K562 (cell line): ENCODE measurements at regions not wholly inside any gene's neighbourhood (a gene's known extent, or its start where the extent isn't known, plus 50 kb on each side); places are given as distances from the start of the nearest gene placed in this dataset.

Experiments used
- ATAC-seq: fragments of 200-7000 bp; cut with Tn5 transposase; 3 replicates; pipeline ENCODE4 v1.9.1; 2020; ENCODE audit warnings: moderate library complexity
- BruUV-seq: library from RNA; stranded (reverse); fragments of 400-500 nt; replicated peaks from 2 replicates; lab custom pipeline; 2021; lab: Mats Ljungman, UMichigan
- CTCF ChIA-PET: fragments of 300-600 bp; formaldehyde crosslinking; extraction: SDS; loops from one replicate; lab custom pipeline; 2021; ENCODE audit warnings: low intra/inter-chr PET ratio; lab: Yijun Ruan, JAX
- POLR2A ChIA-PET: fragments of 300-600, 350-650 bp; sonication (Branson Sonifier 250); formaldehyde crosslinking; extraction: SDS; loops from one replicate; lab custom pipeline; 2021; ENCODE audit warnings: antibody characterized with exemption, inconsistent platforms; lab: Yijun Ruan, JAX
- DNase-seq, 4 experiments: peaks; one replicate each; pipeline versions ENCODE4 v3.0.0 to v3.0.0-alpha.2; 2011 to 2018; ENCODE audit warnings: low spot score in 3 of 4, mixed read lengths in 3 of 4; ENCODE audit errors: extremely low read depth in 1 of 4
- FAIRE-seq: peaks from 2 replicates; lab custom pipeline; 2011; peaks lifted over from hg19 to GRCh38; lab: Jason Lieb, UNC
- H2AFZ ChIP-seq: 2 replicates; pipeline ENCODE4 v1.6.0; 2011; ENCODE audit warnings: low read depth, low read length, control low read depth, inconsistent platforms
- H3K27ac ChIP-seq: fragments of 200-600 bp; 3 replicates; pipeline ENCODE4 v1.8.0; 2011; ENCODE audit warnings: low read depth, mild to moderate bottlenecking, control low read depth, inconsistent platforms, low read length, moderate library complexity, mixed read lengths; ENCODE audit errors: extremely low read depth
- H3K27me3 ChIP-seq, 2 experiments: fragments of 300-600 bp in 1 of 2; 2 replicates in 1 of 2; 3 replicates in 1 of 2; pipeline versions ENCODE4 v1.6.0 to v1.8.0; 2011; ENCODE audit warnings: inconsistent platforms in 2 of 2, low read length in 2 of 2, mild to moderate bottlenecking in 1 of 2, mixed read lengths in 1 of 2, moderate library complexity in 1 of 2; ENCODE audit not compliant: control insufficient read depth in 2 of 2, insufficient read depth in 2 of 2
- H3K36me3 ChIP-seq: fragments of 300-600 bp; 3 replicates; pipeline ENCODE4 v1.8.0; 2011; ENCODE audit warnings: mild to moderate bottlenecking, low read length, inconsistent platforms; ENCODE audit not compliant: control insufficient read depth, insufficient read depth
- H3K4me1 ChIP-seq, 2 experiments: fragments of 200-600 bp in 1 of 2; replicated peaks in 1 of 2; 2 replicates in 1 of 2; 3 replicates in 1 of 2; pipeline versions ENCODE4 v1.5.1 to v1.8.0; 2011; ENCODE audit warnings: inconsistent platforms in 2 of 2, low read length in 2 of 2, mild to moderate bottlenecking in 1 of 2, mixed read lengths in 1 of 2, moderate library complexity in 1 of 2; ENCODE audit not compliant: control insufficient read depth in 2 of 2, insufficient read depth in 2 of 2
- H3K4me2 ChIP-seq: 2 replicates; pipeline ENCODE4 v1.6.1; 2011; ENCODE audit warnings: low read length, control low read depth, inconsistent platforms, mixed read lengths; ENCODE audit not compliant: insufficient read depth
- H3K4me3 ChIP-seq: fragments of 200-600 bp; sonication (generic), shearing (Covaris generic); 2 replicates; pipeline ENCODE4 v1.5.1; 2016; ENCODE audit warnings: control low read depth, inconsistent platforms
- H3K79me2 ChIP-seq: fragments of 200-600 bp; 3 replicates; pipeline ENCODE4 v1.8.0; 2011; ENCODE audit warnings: low read length, inconsistent platforms; ENCODE audit not compliant: control insufficient read depth, insufficient read depth
- H3K9ac ChIP-seq, 2 experiments: 2 replicates each; pipeline versions ENCODE4 v1.6.0 to v1.6.1; 2011; ENCODE audit warnings: low read depth in 2 of 2, low read length in 2 of 2, control low read depth in 1 of 2, inconsistent platforms in 1 of 2, mild to moderate bottlenecking in 1 of 2, mixed read lengths in 1 of 2; ENCODE audit not compliant: insufficient read depth in 1 of 2
- H3K9me1 ChIP-seq: one replicate; pipeline ENCODE4 v1.6.0; 2011; ENCODE audit warnings: inconsistent platforms, mild to moderate bottlenecking, low read length, moderate library complexity; ENCODE audit not compliant: control insufficient read depth, insufficient read depth
- H3K9me3 ChIP-seq: replicated peaks from 2 replicates; pipeline ENCODE4 v1.5.1; 2011; ENCODE audit warnings: low read depth, low read length, inconsistent platforms; ENCODE audit not compliant: control insufficient read depth, insufficient read depth
- H4K20me1 ChIP-seq: replicated peaks from 2 replicates; pipeline ENCODE4 v1.6.1; 2011; ENCODE audit warnings: low read length, inconsistent platforms, mixed read lengths; ENCODE audit not compliant: control insufficient read depth, insufficient read depth
- ESRRA ChIP-seq: fragments of 450-650 bp; IDR thresholded peaks from 2 replicates; pipeline ENCODE4 v1.6.1; 2014; ENCODE audit warnings: low read depth, mild to moderate bottlenecking, moderate library complexity, borderline replicate concordance
- EWSR1 ChIP-seq: fragments of 450-650 bp; IDR thresholded peaks from 2 replicates; pipeline ENCODE4 v1.6.1; 2018; ENCODE audit warnings: borderline replicate concordance, mild to moderate bottlenecking, low read depth, moderate library complexity; ENCODE audit not compliant: partially characterized antibody
- ZNF316 ChIP-seq: fragments of 450-650 bp; IDR thresholded peaks from 2 replicates; pipeline ENCODE4 v1.6.1; 2016
- WGBS: fragments of 100-300 bp; shearing (Covaris generic); methylation state at CpG from one replicate; pipeline ENCODE4 v1.1.6; 2016; ENCODE audit warnings: low coverage, mixed read lengths; ENCODE audit not compliant: insufficient coverage; ENCODE audit errors: missing lambda C conversion rate; 5-methylcytosine and 5-hydroxymethylcytosine counted together
- in situ Hi-C: fragments of 300-500 bp; cut with MboI; formaldehyde crosslinking; loops from 4 replicates; pipeline ENCODE4 v1.15.0; 2018; ENCODE audit warnings: inconsistent platforms, mixed read lengths
- intact Hi-C: fragments of 100-400 bp; cut with micrococcal nuclease; formaldehyde crosslinking; loops from 2 replicates; pipeline ENCODE4 v1.14.2; 2022

DNA sequence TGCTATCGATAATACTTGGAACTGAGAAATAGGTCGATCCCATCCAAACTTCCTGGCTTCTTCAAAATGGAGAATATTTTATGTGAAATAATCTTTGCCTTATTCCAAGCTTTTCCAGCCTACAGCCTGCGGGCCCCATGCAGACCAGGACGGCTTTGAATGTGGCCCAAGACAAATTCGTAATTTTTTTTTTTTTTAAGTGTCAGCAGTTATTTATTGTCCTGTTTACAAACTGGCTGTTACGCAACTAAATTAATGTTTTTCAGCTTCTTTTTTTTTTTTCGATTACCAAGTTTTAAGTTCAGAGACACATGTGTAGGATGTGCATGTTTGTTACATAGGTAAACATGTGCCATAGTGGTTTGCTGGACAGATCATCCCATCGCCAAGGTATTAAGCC is 411.7 kb upstream of the EDIL3 start:
- in situ Hi-C loops, result no loop called here
- Histone ChIP-seq H3K4me3 (no peak overlapping the region), H3K4me1 (no peaks in the 10 kb centered on the region), H3K9ac (no peak overlapping the region)
- 3% methylated on average over 8 of the region's 8 CpGs for WGBS
- TF ChIP-seq ZNF316 (peak; percentile 43), ESRRA (no peak)
- TF ChIP-seq, all 486 proteins: peak for 1
- ChIA-PET POLR2A (no interaction called here), CTCF (no interaction called here)
- no peak overlapping the region for H3K27ac ChIP-seq
- BruUV-seq, result no TSS peak
- H3K9me3 ChIP-seq, result no peaks in the 10 kb centered on the region
- H2AFZ ChIP-seq, result no peak overlapping the region
- H4K20me1 ChIP-seq, result no peaks in the 10 kb centered on the region
- no peaks in the 10 kb centered on the region for H3K27me3 ChIP-seq
- intact Hi-C loops, result no loop called here
- no peaks in the 10 kb centered on the region for H3K79me2 ChIP-seq
- no peak for FAIRE-seq
- no peak overlapping the region for H3K4me2 ChIP-seq
- no peaks in the 10 kb centered on the region for H3K9me1 ChIP-seq
- no peak for ATAC-seq
- DNase-seq, result no peak
- no peaks in the 10 kb centered on the region for H3K36me3 ChIP-seq

GRCh38 chr5:84794486-84795035 is 409.9 kb upstream of the EDIL3 start:
- in situ Hi-C loops (no loop called here), intact Hi-C loops (no loop called here)
- ATAC-seq (no peak), DNase-seq (no peak), FAIRE-seq (no peak)
- Histone ChIP-seq H4K20me1 (no peaks in the 10 kb centered on the region), H2AFZ (no peak overlapping the region), H3K27me3 (no peaks in the 10 kb centered on the region), H3K9ac (no peak overlapping the region), H3K4me1 (no peaks in the 10 kb centered on the region), H3K36me3 (no peaks in the 10 kb centered on the region), H3K79me2 (no peaks in the 10 kb centered on the region), H3K27ac (no peak overlapping the region), H3K9me1 (no peaks in the 10 kb centered on the region), H3K4me2 (no peak overlapping the region), H3K9me3 (no peaks in the 10 kb centered on the region), H3K4me3 (no peak overlapping the region)
- no peak for TF ChIP-seq EWSR1
- 3% methylated on average over 2 of the region's 2 CpGs for whole genome bisulfite sequencing
- ChIA-PET POLR2A (no interaction called here), CTCF (no interaction called here)
- BruUV-seq, result no TSS peak
